Activated CD4-positive, alpha-beta T cell treated with anti-CD3 and anti-CD28 coated beads, Interleukin-2, Interleukin-6, amounts not matched to agents 100 ng/mL and 50 ng/mL, durations not matched to agents 16 hours and 8 hours (primary cell): ENCODE measurements at regions not wholly inside any gene's neighbourhood (a gene's known extent, or its start where the extent isn't known, plus 50 kb on each side); places are given as distances from the start of the nearest gene placed in this dataset.

ENCODE experiments used
- DNase-seq: peaks from one replicate; pipeline ENCODE4 v3.0.0-alpha.2; 2020

- no peak for DNase-seq
Observed at GRCh38 chr5:98468188-98468869, 305.1 kb upstream of the RGMB start.

- DNase-seq: no peak
Observed at GRCh38 chr5:98470747-98471146, 302.7 kb upstream of the RGMB start.

- DNase-seq: no peak
Observed at GRCh38 chr5:98471458-98471857, 302.0 kb upstream of the RGMB start.

- no peak for DNase-seq
Observed at GRCh38 chr5:98474216-98474615, 299.2 kb upstream of the RGMB start.

GRCh38 chr5:98474782-98475181, 298.7 kb upstream of the RGMB start:
- DNase-seq: no peak

DNA sequence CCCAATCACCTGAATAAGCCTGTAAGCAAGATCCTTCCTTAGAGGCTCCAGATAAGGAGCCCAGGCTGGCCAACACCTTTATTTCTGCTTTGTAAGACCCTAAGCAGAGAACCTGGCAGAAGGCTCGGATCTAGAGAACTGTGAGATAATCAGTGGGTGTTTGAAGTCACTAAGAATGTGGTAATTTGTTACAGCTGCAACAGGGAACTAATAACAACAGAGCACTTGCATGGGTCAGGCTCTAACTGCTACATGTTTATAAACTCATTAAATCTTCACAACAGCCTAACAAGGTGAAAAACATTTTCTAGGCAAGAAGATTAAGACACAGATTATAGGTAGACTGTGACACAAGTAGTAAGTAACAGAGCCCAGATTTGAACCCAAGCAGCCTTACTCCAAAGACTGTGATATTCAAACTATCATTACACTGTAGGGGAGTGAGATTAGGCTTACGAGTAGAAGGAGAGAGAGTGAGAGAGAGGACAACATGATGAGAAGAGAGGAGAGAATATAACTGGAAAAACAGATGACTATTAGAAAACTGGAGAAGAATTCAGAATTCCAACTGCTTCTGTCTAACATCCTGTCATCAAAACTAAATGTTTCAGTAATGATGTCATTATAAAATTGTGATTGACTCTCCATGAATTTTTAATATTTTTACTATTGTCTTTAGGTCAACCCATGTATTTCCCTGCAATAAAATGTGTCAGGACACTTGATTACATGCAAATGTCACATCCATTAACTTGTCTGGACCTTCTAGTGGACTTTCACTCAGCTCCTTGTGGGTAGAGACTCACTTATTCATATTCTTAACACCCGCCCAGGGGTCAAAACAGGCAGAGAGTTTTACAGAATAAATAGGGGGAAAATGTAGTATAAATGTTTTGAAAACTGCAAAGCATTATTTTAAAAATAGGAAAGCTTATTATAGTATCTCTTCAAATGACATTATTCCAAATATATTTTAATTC, 290.9 kb upstream of the RGMB start:
- DNase-seq: no peak

DNA sequence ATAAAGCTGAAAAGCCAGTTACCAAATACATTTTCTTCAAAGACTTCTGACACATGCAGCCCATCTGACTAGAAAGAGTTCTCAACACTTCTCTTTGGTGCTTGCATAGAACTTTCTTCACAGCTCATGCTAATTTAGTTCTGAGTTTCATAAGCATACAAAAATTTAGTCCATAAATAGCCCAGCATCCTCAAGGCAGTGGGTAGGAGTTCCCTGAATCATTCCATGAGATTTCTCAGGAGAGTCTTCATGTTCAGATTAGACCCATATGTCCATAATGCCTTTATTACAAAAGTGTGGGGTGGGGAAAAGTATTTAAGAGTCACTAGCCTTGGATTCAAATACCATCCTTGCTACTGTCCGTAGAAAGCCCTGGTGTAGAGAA, 290.2 kb upstream of the RGMB start:
- DNase-seq: no peak

DNA sequence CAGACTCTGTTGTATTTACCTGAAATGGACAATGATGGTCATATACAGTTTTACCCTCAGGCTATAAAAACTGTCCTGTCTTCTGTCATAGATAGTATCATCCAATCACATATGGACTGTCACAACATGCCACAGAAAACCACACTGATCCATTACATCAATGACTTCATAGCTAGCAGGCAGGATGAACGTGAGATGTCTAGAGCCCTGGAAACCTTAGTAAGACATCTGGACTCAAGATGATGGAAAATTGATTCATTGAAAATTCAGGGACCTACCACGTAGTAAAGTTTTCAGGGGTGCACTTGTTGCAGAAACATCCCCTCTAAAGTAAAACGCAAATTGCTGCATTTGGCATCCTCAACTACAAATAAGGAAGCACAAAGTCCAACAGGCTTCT, 284.4 kb upstream of the RGMB start:
- DNase-seq: no peak

- DNase-seq: no peak
Observed at GRCh38 chr5:98490348-98490747, 283.1 kb upstream of the RGMB start.

- DNase-seq: no peak
Observed at GRCh38 chr5:98492258-98492657, 281.2 kb upstream of the RGMB start.

DNA sequence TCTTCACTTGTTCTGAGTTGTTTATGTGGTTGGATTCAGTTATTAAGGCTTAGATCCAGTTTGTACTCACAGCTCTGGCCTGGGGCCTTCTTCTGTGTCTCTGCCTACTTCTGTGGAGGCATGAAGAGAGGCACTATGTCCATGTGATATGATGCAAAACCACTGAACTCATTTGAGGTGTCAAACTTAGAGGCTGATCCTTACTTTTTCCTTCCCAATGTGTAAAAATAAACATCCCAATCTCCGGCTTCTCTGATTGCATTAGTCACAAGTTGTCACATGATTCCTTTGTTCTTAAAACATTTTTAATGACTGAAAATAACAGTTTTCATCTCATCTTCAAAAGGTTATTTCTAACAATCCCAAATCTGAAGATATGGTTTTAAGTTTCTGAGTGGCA, 276.0 kb upstream of the RGMB start:
- DNase-seq: no peak

- DNase-seq: no peak
Observed at GRCh38 chr5:98498028-98498427, 275.4 kb upstream of the RGMB start.

DNA sequence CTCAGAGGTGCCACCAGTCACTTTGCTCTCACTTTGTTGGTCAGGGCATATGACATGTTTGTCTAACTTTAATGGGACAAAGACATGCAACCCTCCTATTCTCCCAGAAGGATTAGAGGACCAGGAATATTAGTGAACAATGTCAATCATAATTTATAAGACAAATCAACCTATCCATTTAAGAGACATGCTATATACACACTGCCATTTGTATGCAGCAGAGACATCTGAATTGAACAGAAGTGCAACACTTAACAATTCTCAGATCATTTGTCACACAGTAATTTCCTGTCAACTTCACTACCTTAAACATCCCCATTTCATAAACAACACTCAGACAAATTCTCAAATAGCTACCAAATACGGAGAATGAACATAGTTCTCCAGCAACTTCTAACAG, 273.6 kb upstream of the RGMB start:
- no peak for DNase-seq

DNA sequence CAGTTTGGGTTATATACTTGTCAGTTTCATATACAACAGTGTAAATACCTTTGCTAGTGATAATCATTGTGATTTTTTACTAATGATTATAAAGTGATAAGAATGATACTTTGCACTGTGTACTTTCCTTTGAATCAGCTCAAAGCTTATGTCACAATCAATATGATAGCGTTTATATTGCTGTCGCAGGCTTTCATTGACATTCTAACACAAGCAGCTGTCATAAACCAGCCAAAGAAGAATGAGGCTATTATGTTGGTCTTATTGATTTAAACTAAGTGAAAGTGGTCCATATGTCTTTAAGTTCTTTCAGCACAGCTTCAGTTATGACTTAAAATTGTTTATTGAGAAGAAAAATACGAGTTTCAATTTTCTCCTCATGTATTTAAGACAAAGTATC, 272.7 kb upstream of the RGMB start:
- DNase-seq: no peak

DNA sequence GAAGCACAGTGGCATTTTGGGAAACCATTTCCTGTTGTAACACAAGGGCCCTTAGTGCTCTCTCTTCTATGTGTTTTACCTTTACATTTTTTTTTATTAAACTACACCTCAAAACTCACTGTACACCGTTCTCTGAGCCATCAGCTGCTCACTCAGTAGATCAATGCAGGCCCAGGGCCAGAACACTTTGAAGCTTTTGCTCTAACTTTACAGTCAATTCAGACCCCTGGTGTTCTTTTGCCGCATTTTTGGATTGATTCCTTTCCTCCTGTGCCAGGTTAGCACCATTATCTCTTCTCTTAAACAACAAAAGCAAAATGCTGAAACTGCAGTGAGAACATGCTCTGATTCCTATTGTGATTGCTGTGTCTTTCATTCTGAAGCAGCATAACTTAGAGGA, 269.8 kb upstream of the RGMB start:
- DNase-seq: no peak

- DNase-seq: no peak
Observed at GRCh38 chr5:98504505-98504904, 269.0 kb upstream of the RGMB start.

GRCh38 chr5:98510143-98510985, 263.1 kb upstream of the RGMB start:
- DNase-seq: no peak

DNA sequence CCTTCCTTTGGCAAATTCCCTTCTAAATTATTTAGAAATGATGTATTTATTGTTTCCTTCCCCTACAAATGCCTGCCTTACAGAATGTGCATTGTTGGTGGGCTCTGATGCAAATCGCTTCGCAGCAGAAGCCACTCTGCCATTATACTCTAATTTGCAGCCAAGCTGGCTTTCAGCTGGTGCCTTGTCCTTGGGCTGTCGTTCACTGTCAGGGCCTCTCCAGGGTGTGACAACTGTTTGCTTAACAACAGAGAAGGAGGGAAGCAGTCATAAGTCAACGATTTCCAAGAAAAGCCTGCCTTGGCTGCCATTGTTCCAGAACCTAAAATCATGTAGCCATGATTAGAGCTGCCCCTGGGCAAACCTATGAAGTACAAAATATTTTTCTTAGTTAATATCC, 260.1 kb upstream of the RGMB start:
- no peak for DNase-seq

GRCh38 chr5:98514215-98514614, 259.2 kb upstream of the RGMB start:
- DNase-seq: no peak

- DNase-seq: no peak
Observed at GRCh38 chr5:98516701-98517100, 256.8 kb upstream of the RGMB start.

DNA sequence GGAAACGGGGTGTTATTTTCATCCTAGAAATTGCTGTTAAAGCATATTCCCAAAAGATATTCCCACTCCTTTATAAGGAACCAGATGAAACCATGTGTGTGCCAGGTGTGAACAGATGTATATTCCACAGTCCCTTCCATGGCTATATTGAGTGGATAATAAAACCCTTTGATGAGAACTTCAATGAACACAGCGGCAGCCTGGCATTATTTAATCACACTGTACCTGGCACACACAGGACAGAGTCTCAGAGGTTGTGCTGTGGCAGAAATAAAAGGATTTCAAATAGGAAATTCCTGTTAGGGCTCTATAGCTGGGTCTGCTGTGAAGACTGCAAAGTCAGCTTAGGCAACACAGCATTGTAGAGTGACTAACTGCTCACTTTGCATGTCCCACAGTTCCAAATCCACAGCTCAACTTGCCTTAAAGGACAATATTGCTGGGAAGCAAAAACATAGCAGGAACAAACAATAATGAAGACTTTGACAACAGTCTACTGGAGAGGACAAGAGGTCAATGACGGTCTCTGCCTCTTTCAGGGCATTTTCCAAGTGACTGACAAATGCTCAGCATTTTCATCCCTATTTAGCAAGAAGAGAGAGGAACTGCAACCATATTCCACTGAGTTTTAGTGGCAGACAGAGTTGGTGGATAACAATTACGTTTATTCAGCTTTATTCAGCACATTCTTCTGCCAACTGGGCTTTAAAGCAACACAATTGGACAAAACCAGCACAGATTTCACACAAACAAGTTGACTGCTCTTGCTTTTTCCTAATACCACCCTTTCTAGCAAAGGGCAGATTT, 255.7 kb upstream of the RGMB start:
- DNase-seq: no peak

DNA sequence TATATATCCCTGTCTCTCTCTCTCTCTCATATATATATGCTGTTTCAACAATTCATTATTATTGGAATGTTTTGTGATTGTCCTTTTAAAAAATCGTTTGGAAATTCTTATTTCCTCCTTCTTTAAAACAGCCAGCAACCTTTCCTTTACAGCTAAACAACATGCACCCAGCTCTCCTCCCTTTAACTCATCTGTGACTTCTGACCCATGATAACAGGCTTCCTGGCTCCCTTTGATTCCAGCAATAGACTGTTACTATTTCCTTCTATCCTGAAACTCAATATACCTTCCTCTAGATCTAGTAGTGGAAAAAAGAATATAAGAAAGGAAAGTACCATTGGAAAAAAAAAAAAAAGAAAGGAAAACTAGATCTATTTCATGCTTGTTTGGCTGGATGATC, 254.7 kb upstream of the RGMB start:
- DNase-seq: no peak

GRCh38 chr5:98519571-98519970, 253.9 kb upstream of the RGMB start:
- no peak for DNase-seq
